Heart left ventricle (tissue), 13 donors: ENCODE measurements at regions not wholly inside any gene's neighbourhood (a gene's known extent, or its start where the extent isn't known, plus 50 kb on each side); places are given as distances from the start of the nearest gene placed in this dataset.

Experiments used
- POLR2A ChIP-seq, 2 donors: fragments of 450-650 bp; IDR thresholded peaks; one replicate each; pipeline ENCODE4 v1.6.1; 2017; ENCODE audit warnings: antibody characterized with exemption in 2 of 2, mild to moderate bottlenecking in 2 of 2, moderate library complexity in 2 of 2
- TF ChIP-seq, protein P1 (sequence below), 12 donors: fragments of 200-600 bp; sonication (generic) in 4 of 12; IDR thresholded peaks; one replicate each; pipeline versions ENCODE4 v1.5.0 to v1.8.0; 2018 to 2022; ENCODE audit warnings: antibody characterized with exemption in 12 of 12, mild to moderate bottlenecking in 5 of 12
- donor health status: ischemic (EF 13 %, LVEDD 7.1; RV severe dilation, severe dysfunction).
- donor health status: DM: no; HTN: yes; CAD: no.
- donor health status: DM: no; HTN: no; CAD: no.
- donor health status: ischemic (EF 25% LVEDD 6.9; RV normal size, moderate dysfunction).
- donor health status: ischemic (EF 25% LVEDD 5.7; RV mildly dilated, moderate dysfunction).
- donor health status: ischemic (EF 35%, LVEDD 5.7; RV mildly dilated, moderate dysfunction).
- donor health status: nonischemic (EF 11% LVEDD 7.7; RV severe dilation, severe dysfunction).
- donor health status: DM: yes; HTN: yes; CAD: no.
- donor health status: PGD.
- donor health status: ischemic (EF 29% LVEDD 5.4; RV normal size, mild dysfunction).
- donor health status: nonischemic (EF 23%, LVEDD 6.1; RV moderate dilation, normal function).

DNA sequence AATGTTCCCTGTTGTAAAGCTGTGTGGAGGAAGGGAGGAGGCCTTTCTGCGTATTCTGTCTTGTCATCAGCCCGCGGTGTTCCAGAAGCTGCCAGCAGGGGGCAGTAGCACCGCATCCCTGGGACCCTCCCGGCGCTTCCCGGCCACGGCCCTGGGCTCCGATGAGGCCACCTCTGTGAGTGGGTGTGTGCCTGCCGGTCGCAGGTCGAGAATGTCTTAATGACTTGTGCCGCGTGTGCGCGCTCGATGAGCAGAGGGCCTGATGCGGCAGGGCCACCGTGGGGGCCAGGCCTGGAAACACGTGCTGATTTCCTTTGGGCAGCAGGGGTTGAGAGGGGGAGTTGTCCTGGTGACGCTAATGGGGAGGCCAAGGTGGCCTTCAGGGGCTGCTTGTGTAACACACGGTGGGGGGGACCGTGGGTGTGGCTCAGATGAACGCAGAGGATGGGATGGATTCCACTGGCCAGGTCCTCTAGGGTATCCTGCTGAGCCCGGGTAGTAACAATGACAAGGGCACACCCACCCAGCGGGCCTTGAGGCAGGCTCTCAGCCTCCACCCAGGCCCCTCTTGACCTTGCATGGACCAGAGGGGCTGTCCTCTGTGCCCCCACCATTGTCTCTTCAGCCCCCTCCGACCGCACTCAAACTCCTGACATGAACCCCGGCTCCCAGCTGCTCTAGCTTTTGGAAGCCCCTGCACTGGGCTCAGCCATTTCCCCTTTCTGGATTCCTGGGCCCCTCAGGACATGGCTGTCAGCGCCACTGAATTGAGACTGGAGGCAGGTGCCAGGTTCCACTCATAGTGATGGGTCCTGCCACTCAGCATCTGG is 135.9 kb upstream of the PODXL start:
- TF ChIP-seq, protein P1, sequence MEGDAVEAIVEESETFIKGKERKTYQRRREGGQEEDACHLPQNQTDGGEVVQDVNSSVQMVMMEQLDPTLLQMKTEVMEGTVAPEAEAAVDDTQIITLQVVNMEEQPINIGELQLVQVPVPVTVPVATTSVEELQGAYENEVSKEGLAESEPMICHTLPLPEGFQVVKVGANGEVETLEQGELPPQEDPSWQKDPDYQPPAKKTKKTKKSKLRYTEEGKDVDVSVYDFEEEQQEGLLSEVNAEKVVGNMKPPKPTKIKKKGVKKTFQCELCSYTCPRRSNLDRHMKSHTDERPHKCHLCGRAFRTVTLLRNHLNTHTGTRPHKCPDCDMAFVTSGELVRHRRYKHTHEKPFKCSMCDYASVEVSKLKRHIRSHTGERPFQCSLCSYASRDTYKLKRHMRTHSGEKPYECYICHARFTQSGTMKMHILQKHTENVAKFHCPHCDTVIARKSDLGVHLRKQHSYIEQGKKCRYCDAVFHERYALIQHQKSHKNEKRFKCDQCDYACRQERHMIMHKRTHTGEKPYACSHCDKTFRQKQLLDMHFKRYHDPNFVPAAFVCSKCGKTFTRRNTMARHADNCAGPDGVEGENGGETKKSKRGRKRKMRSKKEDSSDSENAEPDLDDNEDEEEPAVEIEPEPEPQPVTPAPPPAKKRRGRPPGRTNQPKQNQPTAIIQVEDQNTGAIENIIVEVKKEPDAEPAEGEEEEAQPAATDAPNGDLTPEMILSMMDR (IDR thresholded peaks at IDR 0.05), result peak; percentile 62 to 91 (median 82)
- TF ChIP-seq POLR2A (IDR thresholded peaks at IDR 0.05), result no peak
